Caco-2 (cell line): ENCODE measurements at regions not wholly inside any gene's neighbourhood (a gene's known extent, or its start where the extent isn't known, plus 50 kb on each side); places are given as distances from the start of the nearest gene placed in this dataset.

Experiments
- BruUV-seq: library from RNA; stranded (reverse); fragments of 400-500 nt; replicated peaks from 2 replicates; lab custom pipeline; 2021; lab: Mats Ljungman, UMichigan
- CTCF ChIA-PET: fragments of 300-600 bp; sonication (Branson Sonifier 250); formaldehyde crosslinking; loops from one replicate; lab custom pipeline; 2022; ENCODE audit warnings: antibody characterized with exemption; lab: Charles Lee
- POLR2A ChIA-PET: fragments of 300-600 bp; sonication (Branson Sonifier 250); formaldehyde crosslinking; loops from one replicate; lab custom pipeline; 2022; ENCODE audit warnings: antibody characterized with exemption; lab: Charles Lee
- DNase-seq, 2 experiments: peaks; one replicate each; pipeline versions ENCODE4 v3.0.0 to v3.0.0-alpha.2; 2020 to 2022
- H3K27me3 ChIP-seq: replicated peaks from 2 replicates; pipeline ENCODE4 v1.6.0; 2011; ENCODE audit warnings: low read length; ENCODE audit not compliant: control insufficient read depth, insufficient read depth
- H3K36me3 ChIP-seq: 2 replicates; pipeline ENCODE4 v1.5.1; 2011; ENCODE audit warnings: low read length; ENCODE audit not compliant: control insufficient read depth, insufficient read depth
- H3K4me1 ChIP-seq: fragments of 250-450 bp; sonication (Bioruptor Pico); 2 replicates; pipeline ENCODE4 v1.5.1; 2020; ENCODE audit warnings: mild to moderate bottlenecking
- H3K4me3 ChIP-seq: 2 replicates; pipeline ENCODE4 v1.5.1; 2011; ENCODE audit warnings: low read depth, mild to moderate bottlenecking, control low read depth, low read length
- H3K9me3 ChIP-seq: fragments of 250-450 bp; sonication (Bioruptor Pico); 2 replicates; pipeline ENCODE4 v1.5.1; 2020; ENCODE audit warnings: mild to moderate bottlenecking, moderate library complexity
- H3K27ac Mint-ChIP-seq: one replicate; pipeline ENCODE4 v1.8.0; 2022; ENCODE audit warnings: mixed read lengths; ENCODE audit not compliant: unreplicated experiment
- H3K27me3 Mint-ChIP-seq: one replicate; pipeline ENCODE4 v1.8.0; 2022; ENCODE audit warnings: mixed read lengths; ENCODE audit not compliant: insufficient read depth, unreplicated experiment
- H3K36me3 Mint-ChIP-seq: one replicate; pipeline ENCODE4 v1.8.0; 2022; ENCODE audit warnings: mild to moderate bottlenecking, mixed read lengths; ENCODE audit not compliant: insufficient read depth, unreplicated experiment
- H3K4me1 Mint-ChIP-seq: one replicate; pipeline ENCODE4 v1.8.0; 2022; ENCODE audit warnings: low read depth, mixed read lengths; ENCODE audit not compliant: unreplicated experiment
- H3K4me3 Mint-ChIP-seq: one replicate; pipeline ENCODE4 v1.8.0; 2022; ENCODE audit warnings: mild to moderate bottlenecking, moderate library complexity, mixed read lengths; ENCODE audit not compliant: unreplicated experiment
- H3K9me3 Mint-ChIP-seq: one replicate; pipeline ENCODE4 v1.8.0; 2022; ENCODE audit warnings: mixed read lengths; ENCODE audit not compliant: unreplicated experiment
- intact Hi-C: fragments of 100-400 bp; cut with micrococcal nuclease; formaldehyde crosslinking; loops from one replicate; pipeline ENCODE4 v1.10.0; 2022; ENCODE audit not compliant: unreplicated experiment
- TF ChIP-seq, protein P1 (sequence below), 2 experiments: fragments of 200-600 bp in 1 of 2; IDR thresholded peaks; 1 replicate in 1 of 2; 2 replicates in 1 of 2; pipeline versions ENCODE4 v1.5.1 to v1.8.0; 2011 to 2022; ENCODE audit warnings: antibody characterized with exemption in 1 of 2, control low read depth in 1 of 2, inconsistent platforms in 1 of 2, low read depth in 1 of 2, low read length in 1 of 2, mild to moderate bottlenecking in 1 of 2, moderate library complexity in 1 of 2; ENCODE audit not compliant: insufficient read depth in 1 of 2, severe bottlenecking in 1 of 2, unreplicated experiment in 1 of 2

DNA sequence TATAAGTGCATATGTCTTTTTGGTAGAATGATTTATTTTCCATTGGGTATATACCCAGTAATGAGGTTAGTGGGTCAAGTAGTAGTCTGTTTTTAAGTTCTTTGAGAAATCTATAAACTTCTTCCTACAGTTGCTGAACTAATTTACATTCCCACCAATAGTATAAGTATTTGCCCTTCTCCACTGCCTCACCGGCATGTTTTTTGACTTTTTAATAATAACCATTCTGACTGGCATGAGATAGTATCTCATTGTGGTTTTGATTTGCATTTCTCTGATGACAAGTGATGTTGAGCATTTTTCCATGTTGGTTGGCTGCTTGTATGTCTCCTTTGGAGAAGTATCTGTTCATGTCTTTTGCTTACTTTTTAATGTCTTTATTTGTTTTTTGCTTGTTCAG, 94.1 kb upstream of the TP63 start:
- POLR2A ChIA-PET, result no interaction called here
- CTCF ChIA-PET, result no interaction called here
- Histone ChIP-seq H3K4me1 (no peaks in the 10 kb centered on the region), H3K9me3 (no peaks in the 10 kb centered on the region), H3K27me3 (no peaks in the 10 kb centered on the region), H3K36me3 (no peaks in the 10 kb centered on the region), H3K4me3 (no peak overlapping the region)
- no peak for DNase-seq
- BruUV-seq, result no TSS peak
- no peak overlapping the region for H3K4me3 Mint-ChIP-seq
- intact Hi-C loops, result no loop called here
- H3K9me3 Mint-ChIP-seq, result no peaks in the 10 kb centered on the region
- H3K4me1 Mint-ChIP-seq, result no peaks in the 10 kb centered on the region
- TF ChIP-seq, protein P1, sequence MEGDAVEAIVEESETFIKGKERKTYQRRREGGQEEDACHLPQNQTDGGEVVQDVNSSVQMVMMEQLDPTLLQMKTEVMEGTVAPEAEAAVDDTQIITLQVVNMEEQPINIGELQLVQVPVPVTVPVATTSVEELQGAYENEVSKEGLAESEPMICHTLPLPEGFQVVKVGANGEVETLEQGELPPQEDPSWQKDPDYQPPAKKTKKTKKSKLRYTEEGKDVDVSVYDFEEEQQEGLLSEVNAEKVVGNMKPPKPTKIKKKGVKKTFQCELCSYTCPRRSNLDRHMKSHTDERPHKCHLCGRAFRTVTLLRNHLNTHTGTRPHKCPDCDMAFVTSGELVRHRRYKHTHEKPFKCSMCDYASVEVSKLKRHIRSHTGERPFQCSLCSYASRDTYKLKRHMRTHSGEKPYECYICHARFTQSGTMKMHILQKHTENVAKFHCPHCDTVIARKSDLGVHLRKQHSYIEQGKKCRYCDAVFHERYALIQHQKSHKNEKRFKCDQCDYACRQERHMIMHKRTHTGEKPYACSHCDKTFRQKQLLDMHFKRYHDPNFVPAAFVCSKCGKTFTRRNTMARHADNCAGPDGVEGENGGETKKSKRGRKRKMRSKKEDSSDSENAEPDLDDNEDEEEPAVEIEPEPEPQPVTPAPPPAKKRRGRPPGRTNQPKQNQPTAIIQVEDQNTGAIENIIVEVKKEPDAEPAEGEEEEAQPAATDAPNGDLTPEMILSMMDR (IDR thresholded peaks at IDR 0.05; ENCODE audit: insufficient read depth in 1 of 2, low read depth in 1 of 2, low read length in 1 of 2, severe bottlenecking in 1 of 2, unreplicated experiment in 1 of 2), result no peak
- no peak overlapping the region for H3K27ac Mint-ChIP-seq
- H3K36me3 Mint-ChIP-seq, result no peaks in the 10 kb centered on the region
- peaks cover 10% of the 10 kb centered on the region for H3K27me3 Mint-ChIP-seq

DNA sequence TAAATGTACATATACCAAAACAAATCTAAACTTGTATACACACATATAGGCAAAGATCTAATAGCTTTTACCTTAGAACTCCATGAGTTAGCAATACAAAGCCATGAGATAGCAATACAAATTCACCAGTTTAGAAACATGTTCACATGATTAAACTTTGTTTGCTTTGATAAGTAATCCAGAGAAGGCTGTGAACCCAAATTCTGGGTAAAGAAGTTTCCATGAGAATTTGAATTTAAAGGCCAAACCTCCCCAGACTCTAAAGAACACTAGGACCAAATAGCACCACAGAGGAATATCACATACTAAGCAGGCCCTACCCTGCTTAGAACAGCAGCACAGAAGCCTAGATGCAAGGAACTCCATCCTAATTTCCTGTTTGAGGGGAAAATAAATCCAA, 83.7 kb upstream of the TP63 start:
- intact Hi-C loops, result no loop called here
- Histone ChIP-seq H3K36me3 (no peaks in the 10 kb centered on the region), H3K9me3 (peaks cover 4% of the 10 kb centered on the region; the same call in 1 of the 2 replicates), H3K27me3 (no peaks in the 10 kb centered on the region), H3K4me3 (no peak overlapping the region), H3K4me1 (no peaks in the 10 kb centered on the region)
- no peaks in the 10 kb centered on the region for H3K4me1 Mint-ChIP-seq
- no peak for DNase-seq
- TF ChIP-seq, protein P1 (IDR thresholded peaks at IDR 0.05; ENCODE audit: insufficient read depth in 1 of 2, low read depth in 1 of 2, low read length in 1 of 2, severe bottlenecking in 1 of 2, unreplicated experiment in 1 of 2), result no peak
- peaks cover 2% of the 10 kb centered on the region for H3K27me3 Mint-ChIP-seq
- ChIA-PET POLR2A (no interaction called here), CTCF (no interaction called here)
- H3K36me3 Mint-ChIP-seq, result no peaks in the 10 kb centered on the region
- BruUV-seq, result no TSS peak
- no peak overlapping the region for H3K27ac Mint-ChIP-seq
- H3K4me3 Mint-ChIP-seq, result no peak overlapping the region
- peaks cover 26% of the 10 kb centered on the region for H3K9me3 Mint-ChIP-seq

DNA sequence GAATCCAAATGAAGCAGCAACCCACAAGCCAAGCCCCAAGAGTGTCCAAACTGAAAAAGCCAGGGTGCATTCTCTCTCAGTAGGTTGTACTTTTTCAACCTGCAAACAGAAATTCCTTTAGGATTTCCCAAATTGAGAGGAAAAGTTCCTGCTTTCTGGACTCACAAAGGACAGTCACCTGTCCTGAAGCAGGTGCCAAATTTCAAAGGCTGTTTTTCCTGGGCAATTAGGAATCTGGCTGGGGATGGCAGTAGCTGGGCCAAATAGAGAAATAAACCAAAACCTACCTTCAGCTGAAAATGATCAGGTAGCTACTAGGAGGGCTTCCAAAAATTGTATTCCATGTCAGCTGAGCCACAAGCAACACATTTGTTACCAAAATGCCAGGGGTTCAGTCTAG, 83.1 kb upstream of the TP63 start:
- DNase-seq, result no peak
- CTCF ChIA-PET, result no interaction called here

More for the DNA sequence above, 83.1 kb upstream of the TP63 start:
- Mint-ChIP-seq H3K4me3 (no peak overlapping the region), H3K4me1 (no peaks in the 10 kb centered on the region), H3K27me3 (peaks cover 2% of the 10 kb centered on the region), H3K36me3 (no peaks in the 10 kb centered on the region), H3K27ac (no peak overlapping the region), H3K9me3 (peaks cover 26% of the 10 kb centered on the region)
- TF ChIP-seq, protein P1 (IDR thresholded peaks at IDR 0.05; ENCODE audit: insufficient read depth in 1 of 2, low read depth in 1 of 2, low read length in 1 of 2, severe bottlenecking in 1 of 2, unreplicated experiment in 1 of 2), result no peak
- intact Hi-C loops, result no loop called here
- Histone ChIP-seq H3K4me3 (no peak overlapping the region), H3K36me3 (no peaks in the 10 kb centered on the region), H3K4me1 (no peaks in the 10 kb centered on the region), H3K27me3 (no peaks in the 10 kb centered on the region), H3K9me3 (peaks cover 4% of the 10 kb centered on the region; the same call in 1 of the 2 replicates)
- POLR2A ChIA-PET, result no interaction called here
- no TSS peak for BruUV-seq
